ENCODE measurements at regions not wholly inside any gene's neighbourhood (a gene's known extent, or its start where the extent isn't known, plus 50 kb on each side); places are given as distances from the start of the nearest gene placed in this dataset.

GRCh38 chr6:134424165-134424797, 106.4 kb upstream of the SGK1 start:
- TF ChIP-seq POLR2A (IDR thresholded peaks at IDR 0.05) (no peak), POLR2AphosphoS5 (IDR thresholded peaks at IDR 0.05) (no peak)

Measured in spleen (tissue), 3 donors.